ENCODE measurements at regions not wholly inside any gene's neighbourhood (a gene's known extent, or its start where the extent isn't known, plus 50 kb on each side); places are given as distances from the start of the nearest gene placed in this dataset.

GRCh38 chr12:94841177-94841576 lies 162.3 kb downstream of the NDUFA12 start:
- TF ChIP-seq, protein P1, sequence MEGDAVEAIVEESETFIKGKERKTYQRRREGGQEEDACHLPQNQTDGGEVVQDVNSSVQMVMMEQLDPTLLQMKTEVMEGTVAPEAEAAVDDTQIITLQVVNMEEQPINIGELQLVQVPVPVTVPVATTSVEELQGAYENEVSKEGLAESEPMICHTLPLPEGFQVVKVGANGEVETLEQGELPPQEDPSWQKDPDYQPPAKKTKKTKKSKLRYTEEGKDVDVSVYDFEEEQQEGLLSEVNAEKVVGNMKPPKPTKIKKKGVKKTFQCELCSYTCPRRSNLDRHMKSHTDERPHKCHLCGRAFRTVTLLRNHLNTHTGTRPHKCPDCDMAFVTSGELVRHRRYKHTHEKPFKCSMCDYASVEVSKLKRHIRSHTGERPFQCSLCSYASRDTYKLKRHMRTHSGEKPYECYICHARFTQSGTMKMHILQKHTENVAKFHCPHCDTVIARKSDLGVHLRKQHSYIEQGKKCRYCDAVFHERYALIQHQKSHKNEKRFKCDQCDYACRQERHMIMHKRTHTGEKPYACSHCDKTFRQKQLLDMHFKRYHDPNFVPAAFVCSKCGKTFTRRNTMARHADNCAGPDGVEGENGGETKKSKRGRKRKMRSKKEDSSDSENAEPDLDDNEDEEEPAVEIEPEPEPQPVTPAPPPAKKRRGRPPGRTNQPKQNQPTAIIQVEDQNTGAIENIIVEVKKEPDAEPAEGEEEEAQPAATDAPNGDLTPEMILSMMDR (IDR thresholded peaks at IDR 0.05): no peak
- TF ChIP-seq POLR2A (IDR thresholded peaks at IDR 0.05; ENCODE audit: low read depth) (no peak), EP300 (IDR thresholded peaks at IDR 0.05) (no peak)

Data from esophagus muscularis mucosa (tissue), 4 donors.